VCaP (cell line): ENCODE measurements at regions not wholly inside any gene's neighbourhood (a gene's known extent, or its start where the extent isn't known, plus 50 kb on each side); places are given as distances from the start of the nearest gene placed in this dataset.
A peak's percentile ranks its signal among the peaks of the same experiment; 100 is the strongest.
"Not testable (repeated sequence)": the region's sequence is repeated elsewhere in the genome, so short reads cannot be mapped to it uniquely, and the experiment has no call there.

ENCODE experiments used
- H3K27ac ChIP-seq: fragments of 450-650 bp; 2 replicates; pipeline ENCODE4 v1.5.1; 2017
- CTCF ChIP-seq: fragments of 450-650 bp; conservative IDR thresholded peaks from 2 replicates; pipeline ENCODE4 v1.5.1; 2017; ENCODE audit warnings: mild to moderate bottlenecking, moderate library complexity

GRCh38 chr11:81569999-81570398, 1163.7 kb downstream of the FAM181B start:
- TF ChIP-seq CTCF, result peak; percentile 54

GRCh38 chr11:81568918-81569317, 1164.7 kb downstream of the FAM181B start:
- H3K27ac ChIP-seq, result no peak overlapping the region
- no peak for TF ChIP-seq CTCF

More at GRCh38 chr11:81569999-81570398, 1163.7 kb downstream of the FAM181B start:
- no peak overlapping the region for H3K27ac ChIP-seq

GRCh38 chr11:81548123-81548522, 1185.5 kb downstream of the FAM181B start:
- no peak for TF ChIP-seq CTCF
- H3K27ac ChIP-seq, result no peak overlapping the region

- not testable (repeated sequence) for H3K27ac ChIP-seq
Observed at GRCh38 chr11:81539806-81540205, 1193.9 kb downstream of the FAM181B start.

- no peak overlapping the region for H3K27ac ChIP-seq
- TF ChIP-seq CTCF, result no peak
Observed at GRCh38 chr11:81515566-81515965, 1218.1 kb downstream of the FAM181B start.

- no peak overlapping the region for H3K27ac ChIP-seq
- peak; percentile 86 for TF ChIP-seq CTCF
Observed at GRCh38 chr11:81497202-81497804, 1236.4 kb downstream of the FAM181B start.

- H3K27ac ChIP-seq, result no peak overlapping the region
- TF ChIP-seq CTCF, result no peak
Observed at GRCh38 chr11:81496601-81497000, 1237.1 kb downstream of the FAM181B start.

GRCh38 chr11:81495699-81496292, 1237.9 kb downstream of the FAM181B start:
- no peak for TF ChIP-seq CTCF

More at GRCh38 chr11:81495699-81496292, 1237.9 kb downstream of the FAM181B start:
- no peak overlapping the region for H3K27ac ChIP-seq
